IMR-90 (cell line): ENCODE measurements at regions not wholly inside any gene's neighbourhood (a gene's known extent, or its start where the extent isn't known, plus 50 kb on each side); places are given as distances from the start of the nearest gene placed in this dataset.
A peak's percentile ranks its signal among the peaks of the same experiment; 100 is the strongest.

ENCODE experiments used
- ATAC-seq: fragments of 200-7000 bp; cut with Tn5 transposase; 2 replicates; pipeline ENCODE4 v1.9.1; 2020; ENCODE audit warnings: low read depth, mild to moderate bottlenecking, moderate library complexity
- BruUV-seq: library from RNA; stranded (reverse); fragments of 400-500 nt; replicated peaks from 2 replicates; lab custom pipeline; 2021; lab: Mats Ljungman, UMichigan
- CTCF ChIA-PET: fragments of 300-600 bp; formaldehyde crosslinking; extraction: SDS; loops from one replicate; lab custom pipeline; 2021; ENCODE audit warnings: antibody characterized with exemption; lab: Yijun Ruan, JAX
- POLR2A ChIA-PET: fragments of 300-600 bp; sonication (Branson Sonifier 250); formaldehyde crosslinking; loops from one replicate; lab custom pipeline; 2022; ENCODE audit warnings: antibody characterized with exemption; ENCODE audit not compliant: unreplicated experiment; lab: Charles Lee
- DNase-seq: peaks from one replicate; pipeline ENCODE4 v3.0.0; 2013
- H2AFZ ChIP-seq: replicated peaks from 2 replicates; pipeline ENCODE3; 2013; ENCODE audit warnings: low read length, mild to moderate bottlenecking; ENCODE audit not compliant: poor library complexity
- H2AK5ac ChIP-seq: 2 replicates; pipeline ENCODE4 v1.6.1; 2013; ENCODE audit warnings: low read depth, low read length, inconsistent platforms
- H2AK9ac ChIP-seq: replicated peaks from 2 replicates; pipeline ENCODE3; 2013; ENCODE audit warnings: mild to moderate bottlenecking, low read depth, low read length, moderate library complexity; ENCODE audit not compliant: poor library complexity
- H2BK120ac ChIP-seq: 2 replicates; pipeline ENCODE4 v1.6.1; 2013; ENCODE audit warnings: low read depth, low read length, inconsistent platforms
- H2BK15ac ChIP-seq: 3 replicates; pipeline ENCODE4 v1.6.1; 2013; ENCODE audit warnings: low read depth, low read length, inconsistent platforms
- H2BK20ac ChIP-seq: 2 replicates; pipeline ENCODE4 v1.6.1; 2013; ENCODE audit warnings: low read depth, mild to moderate bottlenecking, inconsistent platforms, low read length, moderate library complexity
- H2BK5ac ChIP-seq: 2 replicates; pipeline ENCODE4 v1.6.1; 2013; ENCODE audit warnings: mild to moderate bottlenecking, low read depth, low read length, inconsistent platforms; ENCODE audit not compliant: poor library complexity, severe bottlenecking
- H3K14ac ChIP-seq: replicated peaks from 2 replicates; pipeline ENCODE4 v1.6.1; 2013; ENCODE audit warnings: low read depth, low read length, inconsistent platforms
- H3K18ac ChIP-seq: 2 replicates; pipeline ENCODE4 v1.6.1; 2013; ENCODE audit warnings: low read depth, low read length, control low read depth
- H3K23ac ChIP-seq: 2 replicates; pipeline ENCODE4 v1.6.1; 2013; ENCODE audit warnings: low read depth, low read length, inconsistent platforms
- H3K27ac ChIP-seq: 2 replicates; pipeline ENCODE4 v1.5.1; 2013; ENCODE audit warnings: mild to moderate bottlenecking, control low read depth, low read length; ENCODE audit not compliant: insufficient read depth
- H3K27me3 ChIP-seq: 2 replicates; pipeline ENCODE4 v1.6.1; 2013; ENCODE audit warnings: low read length; ENCODE audit not compliant: control insufficient read depth, insufficient read depth
- H3K36me3 ChIP-seq: 2 replicates; pipeline ENCODE4 v1.6.1; 2013; ENCODE audit warnings: low read length, mixed read lengths; ENCODE audit not compliant: control insufficient read depth, insufficient read depth
- H3K4ac ChIP-seq: 2 replicates; pipeline ENCODE4 v1.6.1; 2013; ENCODE audit warnings: low read depth, low read length, inconsistent platforms
- H3K4me1 ChIP-seq: 2 replicates; pipeline ENCODE4 v1.6.1; 2013; ENCODE audit warnings: low read length, mixed read lengths; ENCODE audit not compliant: control insufficient read depth, insufficient read depth
- H3K4me2 ChIP-seq: 2 replicates; pipeline ENCODE4 v1.6.1; 2013; ENCODE audit warnings: low read depth, mild to moderate bottlenecking, control low read depth, low read length, moderate library complexity
- H3K4me3 ChIP-seq: 2 replicates; pipeline ENCODE4 v1.5.1; 2013; ENCODE audit warnings: low read depth, mild to moderate bottlenecking, control low read depth, low read length, moderate library complexity; ENCODE audit not compliant: insufficient read depth
- H3K56ac ChIP-seq: 2 replicates; pipeline ENCODE4 v1.6.1; 2013; ENCODE audit warnings: low read length, inconsistent platforms; ENCODE audit not compliant: insufficient read depth; ENCODE audit errors: extremely low read depth
- H3K79me1 ChIP-seq, 2 experiments: 2 replicates each; pipeline ENCODE4 v1.6.1; 2013; ENCODE audit warnings: low read length in 2 of 2, inconsistent platforms in 1 of 2, low read depth in 1 of 2
- H3K9ac ChIP-seq: 2 replicates; pipeline ENCODE4 v1.6.1; 2013; ENCODE audit warnings: low read depth, low read length, control low read depth
- H3K9me1 ChIP-seq: 2 replicates; pipeline ENCODE4 v1.6.1; 2013; ENCODE audit warnings: low read length, inconsistent platforms; ENCODE audit not compliant: insufficient read depth
- H3K9me3 ChIP-seq: 2 replicates; pipeline ENCODE4 v1.6.1; 2013; ENCODE audit warnings: low read length; ENCODE audit not compliant: control insufficient read depth, insufficient read depth
- H4K20me1 ChIP-seq: 2 replicates; pipeline ENCODE4 v1.6.1; 2013; ENCODE audit warnings: low read length, inconsistent platforms; ENCODE audit not compliant: insufficient read depth
- H4K5ac ChIP-seq: 2 replicates; pipeline ENCODE4 v1.6.1; 2013; ENCODE audit warnings: mild to moderate bottlenecking, low read depth, low read length, control low read depth
- H4K8ac ChIP-seq, 2 experiments: 2 replicates each; pipeline ENCODE4 v1.6.1; 2013; ENCODE audit warnings: low read depth in 2 of 2, low read length in 2 of 2, control low read depth in 1 of 2, inconsistent platforms in 1 of 2
- H4K91ac ChIP-seq: 2 replicates; pipeline ENCODE4 v1.6.1; 2013; ENCODE audit warnings: low read depth, low read length, inconsistent platforms; ENCODE audit not compliant: insufficient read depth
- BHLHE40 ChIP-seq: fragments of 150-350 bp; IDR thresholded peaks from 2 replicates; pipeline ENCODE4 v1.6.1; 2016; ENCODE audit warnings: mild to moderate bottlenecking, low read depth, low read length
- CEBPB ChIP-seq: IDR thresholded peaks from 2 replicates; pipeline ENCODE4 v1.6.1; 2012; ENCODE audit warnings: low read depth, low read length, improper control_type of control experiment
- CHD1 ChIP-seq: IDR thresholded peaks from 2 replicates; pipeline ENCODE4 v1.6.1; 2012; ENCODE audit warnings: low read depth, low read length, improper control_type of control experiment
- CTCF ChIP-seq: conservative IDR thresholded peaks from 2 replicates; pipeline ENCODE4 v1.5.1; 2012; ENCODE audit warnings: mild to moderate bottlenecking, low read depth, low read length, improper control_type of control experiment
- ELK1 ChIP-seq: fragments of 150-350 bp; IDR thresholded peaks from 2 replicates; pipeline ENCODE4 v1.6.1; 2016; ENCODE audit warnings: low read depth, mild to moderate bottlenecking, low read length, moderate library complexity, borderline replicate concordance
- MAFK ChIP-seq: IDR thresholded peaks from 2 replicates; pipeline ENCODE4 v1.6.1; 2012; ENCODE audit warnings: low read depth, low read length, improper control_type of control experiment
- MAZ ChIP-seq: IDR thresholded peaks from 2 replicates; pipeline ENCODE4 v1.6.1; 2012; ENCODE audit warnings: low read depth, mild to moderate bottlenecking, low read length, improper control_type of control experiment, moderate library complexity, borderline replicate concordance
- MXI1 ChIP-seq: IDR thresholded peaks from 2 replicates; pipeline ENCODE4 v1.6.1; 2012; ENCODE audit warnings: low read depth, mild to moderate bottlenecking, low read length, moderate library complexity, borderline replicate concordance
- NFE2L2 ChIP-seq: fragments of 150-350 bp; IDR thresholded peaks from 2 replicates; pipeline ENCODE4 v1.6.1; 2016; ENCODE audit warnings: low read depth, mild to moderate bottlenecking, low read length
- POLR2A ChIP-seq: IDR thresholded peaks from 2 replicates; pipeline ENCODE4 v1.6.1; 2012; ENCODE audit warnings: mild to moderate bottlenecking, low read depth, low read length
- RAD21 ChIP-seq: IDR thresholded peaks from 2 replicates; pipeline ENCODE4 v1.6.1; 2012; ENCODE audit warnings: low read length, improper control_type of control experiment
- RCOR1 ChIP-seq: IDR thresholded peaks from 2 replicates; pipeline ENCODE4 v1.6.1; 2012; ENCODE audit warnings: mild to moderate bottlenecking, low read length, improper control_type of control experiment; ENCODE audit not compliant: insufficient replicate concordance
- SMC3 ChIP-seq: fragments of 150-350 bp; IDR thresholded peaks from 2 replicates; pipeline ENCODE4 v1.6.1; 2016; ENCODE audit warnings: low read depth, mild to moderate bottlenecking, antibody characterized with exemption, low read length, moderate library complexity
- USF2 ChIP-seq: fragments of 150-350 bp; IDR thresholded peaks from 2 replicates; pipeline ENCODE4 v1.6.1; 2017; ENCODE audit warnings: mild to moderate bottlenecking, antibody characterized with exemption, low read length, low read depth
- WGBS, 2 experiments: methylation state at CpG; one replicate each; pipeline versions ENCODE4 v1.1.5 to v1.1.7; 2013; ENCODE audit warnings: missing lambda C conversion rate in 2 of 2; ENCODE audit not compliant: insufficient read length in 1 of 2; ENCODE audit errors: extremely low coverage in 2 of 2; 5-methylcytosine and 5-hydroxymethylcytosine counted together
- dilution Hi-C: fragments of 300-500 bp; cut with HindIII; formaldehyde crosslinking; loops from one replicate; pipeline ENCODE4 v1.14.3; 2018; ENCODE audit warnings: low sequenced_read_pairs; ENCODE audit not compliant: unreplicated experiment
- in situ Hi-C: fragments of 300-500 bp; cut with MboI; formaldehyde crosslinking; loops from 3 replicates; pipeline ENCODE4 v1.14.3; 2019; ENCODE audit warnings: low sequenced_read_pairs, inconsistent platforms, mixed read lengths
- intact Hi-C: fragments of 100-400 bp; cut with micrococcal nuclease; formaldehyde crosslinking; loops from 2 replicates; pipeline ENCODE4 v1.10.0; 2022

GRCh38 chr2:160913323-160913722 lies 246.9 kb upstream of the TANK start:
- H3K9me1 ChIP-seq: peaks cover 2% of the 10 kb centered on the region; the same call in 1 of the 2 replicates
- DNase-seq (no peak), ATAC-seq (no peak)
- H3K27me3 ChIP-seq: no peaks in the 10 kb centered on the region
- BruUV-seq: no TSS peak
- no peaks in the 10 kb centered on the region for H3K36me3 ChIP-seq
- no peak overlapping the region for H3K56ac ChIP-seq
- no peak overlapping the region; the same call in 1 of the 2 replicates for H3K14ac ChIP-seq
- H3K9ac ChIP-seq: no peak overlapping the region
- peak overlapping the region; percentile 52; the same call in 1 of the 2 replicates for H4K5ac ChIP-seq
- CTCF ChIA-PET: no interaction called here
- H4K8ac ChIP-seq: no peak overlapping the region
- H2BK5ac ChIP-seq: no peak overlapping the region
- intact Hi-C loops: no loop called here
- H2BK20ac ChIP-seq: peak overlapping the region; percentile 66; the same call in 1 of the 2 replicates
- dilution Hi-C loops: no loop called here
- no peaks in the 10 kb centered on the region for H3K79me1 ChIP-seq
- H2BK120ac ChIP-seq: peak overlapping the region; percentile 42; the same call in 1 of the 2 replicates
- H2BK15ac ChIP-seq: no peak overlapping the region
- peak overlapping the region; percentile 84; the same call in 1 of the 2 replicates for H3K18ac ChIP-seq
- POLR2A ChIA-PET: no interaction called here
- no peak overlapping the region for H3K4me2 ChIP-seq
- TF ChIP-seq CHD1: no peak
- TF ChIP-seq USF2: no peak
- TF ChIP-seq POLR2A: no peak
- TF ChIP-seq SMC3: no peak
- no peak for TF ChIP-seq MAZ
- no peak for TF ChIP-seq BHLHE40
- TF ChIP-seq NFE2L2: no peak
- TF ChIP-seq CTCF: no peak
- no peak for TF ChIP-seq RAD21
- no peak for TF ChIP-seq RCOR1
- no peak for TF ChIP-seq CEBPB
- TF ChIP-seq MXI1: no peak
- no peak for TF ChIP-seq MAFK
- no peak for TF ChIP-seq ELK1
- no peak overlapping the region for H4K91ac ChIP-seq
- H3K27ac ChIP-seq: no peak overlapping the region
- no peak overlapping the region for H3K4me3 ChIP-seq
- 0 out of 2 replicates have a peak overlapping the region, but pooled peaks have one; percentile 16 for H3K23ac ChIP-seq
- H2AK5ac ChIP-seq: peak overlapping the region; percentile 54; the same call in 1 of the 2 replicates
- in situ Hi-C loops: no loop called here
- H3K4me1 ChIP-seq: peaks cover 10% of the 10 kb centered on the region
- no peak overlapping the region for H2AK9ac ChIP-seq
- H3K4ac ChIP-seq: peak overlapping the region; percentile 45; the same call in 1 of the 2 replicates
- WGBS, 2 experiments: no CpG with 5 or more reads among the region's 1 CpG
- H4K20me1 ChIP-seq: no peaks in the 10 kb centered on the region
- no peaks in the 10 kb centered on the region for H3K9me3 ChIP-seq
- H2AFZ ChIP-seq: no peak overlapping the region
